IPS DF 6.9 (cell line): ENCODE measurements at regions not wholly inside any gene's neighbourhood (a gene's known extent, or its start where the extent isn't known, plus 50 kb on each side); places are given as distances from the start of the nearest gene placed in this dataset.

Experiments used
- DNase-seq: peaks from one replicate; pipeline ENCODE4 v3.0.0-alpha.2; 2013; ENCODE audit warnings: low read depth, low spot score
- H3K27ac ChIP-seq: one replicate; pipeline ENCODE4 v1.5.1; 2013; ENCODE audit warnings: low read length, control low read depth
- H3K27me3 ChIP-seq: 2 replicates; pipeline ENCODE4 v1.6.1; 2013; ENCODE audit warnings: mild to moderate bottlenecking, low read length; ENCODE audit not compliant: control insufficient read depth, insufficient read depth
- H3K36me3 ChIP-seq: 2 replicates; pipeline ENCODE4 v1.6.1; 2013; ENCODE audit warnings: low read length; ENCODE audit not compliant: control insufficient read depth, insufficient read depth
- H3K4me1 ChIP-seq: 2 replicates; pipeline ENCODE4 v1.6.1; 2013; ENCODE audit warnings: low read length; ENCODE audit not compliant: control insufficient read depth, insufficient read depth
- H3K4me3 ChIP-seq: 2 replicates; pipeline ENCODE4 v1.5.1; 2013; ENCODE audit warnings: mild to moderate bottlenecking, low read length
- H3K9me3 ChIP-seq: 2 replicates; pipeline ENCODE4 v1.6.1; 2013; ENCODE audit warnings: low read length, inconsistent platforms; ENCODE audit not compliant: control insufficient read depth, insufficient read depth
- WGBS: extraction: QIAGEN DNeasy Blood & Tissue Kit; methylation state at CpG from one replicate; pipeline ENCODE4 v1.1.7; 2013; ENCODE audit warnings: mixed read lengths, missing lambda C conversion rate; ENCODE audit not compliant: insufficient read length, insufficient coverage; 5-methylcytosine and 5-hydroxymethylcytosine counted together

DNA sequence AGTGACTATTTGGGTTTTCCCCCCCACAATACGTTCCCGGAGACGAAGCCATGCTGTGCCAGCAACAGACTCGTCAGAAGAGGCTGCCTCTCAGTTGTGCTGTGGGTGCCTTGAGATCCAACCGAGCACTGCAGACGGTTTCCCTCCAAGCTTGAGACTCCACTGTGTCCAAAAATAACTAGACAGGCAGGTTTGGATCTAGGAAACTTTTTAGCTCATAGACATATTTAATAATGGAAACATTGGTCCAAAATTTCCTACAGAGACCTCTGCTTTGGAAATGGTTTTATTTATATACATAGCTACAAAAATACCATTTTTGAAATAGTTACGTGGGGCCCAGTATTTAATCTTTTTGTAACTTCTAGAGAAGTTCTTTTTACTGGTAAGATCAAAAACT is 63.1 kb upstream of the SPATS2L start:
- H3K36me3 ChIP-seq: no peaks in the 10 kb centered on the region
- no peak for DNase-seq
- H3K4me3 ChIP-seq: no peak overlapping the region
- H3K27me3 ChIP-seq: no peaks in the 10 kb centered on the region
- H3K9me3 ChIP-seq: no peaks in the 10 kb centered on the region
- WGBS: no CpG with 5 or more reads among the region's 7 CpGs
- H3K4me1 ChIP-seq: peaks cover 2% of the 10 kb centered on the region; the same call in 1 of the 2 replicates
- H3K27ac ChIP-seq: no peak overlapping the region

DNA sequence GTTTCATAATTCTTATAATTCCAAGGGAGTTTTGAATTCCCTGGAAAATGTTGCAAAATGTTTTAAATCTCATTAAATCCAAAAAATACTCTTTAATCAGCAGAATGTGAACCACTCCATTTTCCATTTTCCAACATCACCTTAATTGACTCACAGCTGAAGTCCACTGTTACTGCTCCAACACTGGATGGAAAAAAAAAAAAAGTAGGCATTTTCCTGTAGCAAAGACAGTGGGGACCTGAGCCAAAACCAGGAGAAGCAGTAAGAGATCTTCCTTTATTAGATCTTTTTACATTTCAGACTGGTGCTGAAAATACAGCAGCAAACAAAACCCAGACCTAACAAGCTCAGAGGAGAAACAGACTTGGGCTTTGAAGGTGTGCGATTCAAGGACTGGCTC is 62.4 kb upstream of the SPATS2L start:
- H3K36me3 ChIP-seq: no peaks in the 10 kb centered on the region
- no peak overlapping the region for H3K27ac ChIP-seq
- peaks cover 1% of the 10 kb centered on the region; the same call in 1 of the 2 replicates for H3K4me1 ChIP-seq
- WGBS: no CpG with 5 or more reads among the region's 1 CpG
- H3K27me3 ChIP-seq: no peaks in the 10 kb centered on the region
- no peaks in the 10 kb centered on the region for H3K9me3 ChIP-seq
- no peak overlapping the region for H3K4me3 ChIP-seq
- no peak for DNase-seq

DNA sequence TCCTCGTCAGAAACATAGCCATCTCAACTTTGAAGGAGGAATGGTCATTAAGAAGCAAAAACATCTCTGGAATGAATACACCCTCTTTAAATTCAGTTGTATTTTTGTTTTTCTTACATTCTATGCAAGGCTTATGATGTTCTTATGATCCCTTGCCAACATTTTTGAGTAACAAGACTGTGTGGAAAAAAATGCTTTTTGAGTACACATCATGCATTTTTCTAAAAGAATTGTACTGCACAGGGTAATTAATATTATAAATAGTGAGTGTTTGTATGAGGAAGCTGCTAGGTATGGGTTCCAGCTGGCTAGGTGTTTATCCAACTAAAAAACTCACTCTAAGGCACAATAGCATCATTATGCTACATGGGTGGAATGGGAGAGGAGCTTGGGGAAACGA is 59.0 kb upstream of the SPATS2L start:
- Histone ChIP-seq H3K27me3 (no peaks in the 10 kb centered on the region), H3K4me3 (no peak overlapping the region), H3K4me1 (0 out of 2 replicates have a peak, but pooled peaks cover under 1% of the 10 kb centered on the region), H3K9me3 (no peaks in the 10 kb centered on the region), H3K36me3 (no peaks in the 10 kb centered on the region), H3K27ac (no peak overlapping the region)
- DNase-seq: no peak
- WGBS: no CpG with 5 or more reads among the region's 2 CpGs

DNA sequence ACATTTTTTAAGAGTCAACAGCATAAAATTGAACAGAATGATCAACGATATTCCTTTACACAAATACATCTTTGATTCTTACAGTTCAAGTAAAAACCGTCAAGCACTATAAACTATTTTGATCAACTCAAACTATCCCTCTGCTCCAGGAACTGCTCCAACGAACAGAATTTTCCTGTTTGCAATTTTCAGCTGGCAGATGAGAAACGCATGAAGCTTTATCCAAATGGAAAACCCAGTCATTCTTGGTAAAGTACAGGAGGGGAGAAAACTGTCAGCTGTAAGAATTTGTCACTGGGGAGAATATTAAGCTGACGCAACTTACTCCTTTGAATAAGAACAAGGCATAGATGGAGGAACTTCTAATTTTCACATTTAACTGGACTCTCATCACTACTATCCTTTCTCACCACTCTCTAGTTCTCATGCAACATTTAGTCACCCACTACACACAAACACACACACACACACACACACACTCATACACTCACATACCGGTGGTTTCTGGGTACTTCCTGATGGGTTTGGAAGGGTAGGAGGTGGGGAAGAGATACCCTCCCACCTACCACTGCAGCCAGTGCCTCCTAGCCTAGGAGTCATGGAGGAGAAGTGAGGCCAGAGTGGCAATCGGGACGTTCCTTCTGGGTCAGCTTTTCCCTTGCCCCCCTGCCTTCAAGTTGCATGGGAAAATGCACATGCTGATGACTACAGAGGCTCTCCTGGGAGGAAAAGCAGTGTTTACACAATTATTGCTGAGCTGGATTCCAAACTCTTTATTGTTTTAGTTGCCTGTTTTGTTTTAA is 54.0 kb upstream of the SPATS2L start:
- no peaks in the 10 kb centered on the region for H3K27me3 ChIP-seq
- H3K9me3 ChIP-seq: no peaks in the 10 kb centered on the region
- 100% methylated on average over 2 of the region's 8 CpGs for WGBS
- H3K4me3 ChIP-seq: no peak overlapping the region
- 0 out of 2 replicates have a peak, but pooled peaks cover 3% of the 10 kb centered on the region for H3K4me1 ChIP-seq
- H3K36me3 ChIP-seq: no peaks in the 10 kb centered on the region
- DNase-seq: no peak
- no peak overlapping the region for H3K27ac ChIP-seq

DNA sequence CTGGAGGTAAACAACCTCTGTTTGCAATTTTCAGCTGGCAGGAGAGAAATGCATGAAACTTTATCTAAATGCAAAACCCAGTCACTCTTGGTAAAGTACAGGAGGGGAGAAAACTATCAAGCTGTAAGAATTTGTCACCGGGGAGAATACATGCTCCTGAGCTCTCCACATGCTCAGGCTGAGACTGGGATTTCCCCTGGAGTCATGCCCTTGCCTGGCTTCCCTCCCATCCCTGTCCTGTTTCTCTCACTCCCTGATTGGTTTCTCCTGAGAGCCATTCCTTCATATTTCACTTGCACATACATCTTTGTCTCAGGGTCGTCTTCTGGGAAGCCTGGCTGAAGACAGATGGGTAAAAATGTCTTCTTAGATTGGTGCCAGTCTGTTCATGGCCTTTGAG is 52.9 kb upstream of the SPATS2L start:
- Histone ChIP-seq H3K9me3 (no peaks in the 10 kb centered on the region), H3K4me1 (0 out of 2 replicates have a peak, but pooled peaks cover 3% of the 10 kb centered on the region), H3K27me3 (no peaks in the 10 kb centered on the region), H3K27ac (no peak overlapping the region), H3K4me3 (no peak overlapping the region), H3K36me3 (no peaks in the 10 kb centered on the region)
- no CpG with 5 or more reads among the region's 2 CpGs for WGBS
- no peak for DNase-seq

DNA sequence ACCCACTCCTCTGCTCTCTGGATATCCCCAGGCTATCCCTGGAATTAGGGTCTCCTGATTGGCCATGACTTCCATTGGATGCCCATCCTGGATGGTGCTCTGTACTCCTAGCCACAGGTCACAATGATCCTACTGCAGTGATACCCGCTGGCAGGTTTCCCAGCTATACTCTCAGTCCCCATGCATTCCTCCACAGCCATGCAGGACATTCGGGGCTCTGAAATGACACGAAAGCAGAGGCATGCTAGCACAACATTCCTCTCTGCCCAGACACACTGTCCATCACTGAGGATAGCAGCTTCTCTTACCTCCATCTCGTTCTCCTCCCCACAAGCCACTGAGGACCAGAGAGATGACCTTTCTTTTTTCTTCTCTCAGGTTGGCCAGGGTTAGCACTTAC is 51.7 kb upstream of the SPATS2L start:
- H3K36me3 ChIP-seq: no peaks in the 10 kb centered on the region
- no CpG with 5 or more reads among the region's 4 CpGs for WGBS
- H3K27ac ChIP-seq: no peak overlapping the region
- H3K4me3 ChIP-seq: no peak overlapping the region
- H3K9me3 ChIP-seq: no peaks in the 10 kb centered on the region
- H3K27me3 ChIP-seq: no peaks in the 10 kb centered on the region
- H3K4me1 ChIP-seq: 0 out of 2 replicates have a peak, but pooled peaks cover 3% of the 10 kb centered on the region
- DNase-seq: no peak

DNA sequence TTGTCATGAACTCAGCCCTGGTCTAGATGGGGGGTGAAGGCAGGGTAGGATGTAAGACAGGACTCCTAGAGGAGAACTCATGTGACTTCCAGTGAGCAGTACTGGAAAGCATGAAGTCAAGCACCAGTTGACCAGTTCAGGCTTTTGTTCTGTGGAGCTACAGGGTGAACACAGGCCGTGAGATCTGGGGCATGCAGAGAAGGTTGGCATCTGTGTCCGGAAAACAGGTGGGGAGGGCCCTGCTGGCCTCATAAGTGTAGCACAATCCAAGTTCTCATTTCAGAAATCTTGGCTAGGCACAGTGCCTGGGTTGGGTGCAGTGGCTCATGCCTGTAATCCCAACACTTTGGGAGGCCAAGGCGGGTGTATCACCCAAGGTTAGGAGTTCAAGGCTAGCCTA is 50.9 kb upstream of the SPATS2L start:
- H3K36me3 ChIP-seq: no peaks in the 10 kb centered on the region
- WGBS: no CpG with 5 or more reads among the region's 3 CpGs
- H3K27ac ChIP-seq: no peak overlapping the region
- H3K9me3 ChIP-seq: no peaks in the 10 kb centered on the region
- H3K27me3 ChIP-seq: no peaks in the 10 kb centered on the region
- DNase-seq: no peak
- H3K4me3 ChIP-seq: no peak overlapping the region
- 0 out of 2 replicates have a peak, but pooled peaks cover 3% of the 10 kb centered on the region for H3K4me1 ChIP-seq
